CD4-positive, alpha-beta T cell treated with Interleukin-1 beta for 1 hour (primary cell): ENCODE measurements at regions not wholly inside any gene's neighbourhood (a gene's known extent, or its start where the extent isn't known, plus 50 kb on each side); places are given as distances from the start of the nearest gene placed in this dataset.

Experiments used
- DNase-seq, 2 donors: peaks; one replicate each; pipeline ENCODE4 v3.0.0-alpha.2; 2020 to 2022

- no peak for DNase-seq
These were observed 535.6 kb upstream of the ALCAM start for GRCh38 chr3:104831071-104831470.

- DNase-seq = no peak
These were observed 534.2 kb upstream of the ALCAM start for GRCh38 chr3:104832530-104832929.

- DNase-seq = no peak
These were observed 531.3 kb upstream of the ALCAM start for GRCh38 chr3:104835376-104835775.

GRCh38 chr3:104846270-104846669 lies 520.4 kb upstream of the ALCAM start:
- no peak for DNase-seq

- no peak for DNase-seq
These were observed 517.6 kb upstream of the ALCAM start for GRCh38 chr3:104849070-104849469.

- no peak for DNase-seq
These were observed 512.2 kb upstream of the ALCAM start for GRCh38 chr3:104854468-104854867.

GRCh38 chr3:104855702-104856101 lies 511.0 kb upstream of the ALCAM start:
- DNase-seq = no peak

GRCh38 chr3:104856741-104857140 lies 510.0 kb upstream of the ALCAM start:
- DNase-seq = no peak

- no peak for DNase-seq
These were observed 498.4 kb upstream of the ALCAM start for GRCh38 chr3:104868291-104868690.

- no peak for DNase-seq
These were observed 496.4 kb upstream of the ALCAM start for GRCh38 chr3:104870276-104870675.

GRCh38 chr3:104873331-104873730 lies 493.4 kb upstream of the ALCAM start:
- no peak for DNase-seq

GRCh38 chr3:104878395-104878794 lies 488.3 kb upstream of the ALCAM start:
- no peak for DNase-seq

GRCh38 chr3:104879919-104880318 lies 486.8 kb upstream of the ALCAM start:
- no peak for DNase-seq

GRCh38 chr3:104885214-104885814 lies 481.4 kb upstream of the ALCAM start:
- DNase-seq = no peak

- DNase-seq = no peak
These were observed 480.3 kb upstream of the ALCAM start for GRCh38 chr3:104886220-104886995.

GRCh38 chr3:104887069-104887468 lies 479.6 kb upstream of the ALCAM start:
- no peak for DNase-seq

GRCh38 chr3:104887619-104888018 lies 479.1 kb upstream of the ALCAM start:
- DNase-seq = no peak

- DNase-seq = no peak
These were observed 474.7 kb upstream of the ALCAM start for GRCh38 chr3:104892044-104892443.

- no peak for DNase-seq
These were observed 470.1 kb upstream of the ALCAM start for GRCh38 chr3:104896624-104897023.

- no peak for DNase-seq
These were observed 465.3 kb upstream of the ALCAM start for GRCh38 chr3:104901396-104901795.

GRCh38 chr3:104903064-104903463 lies 463.6 kb upstream of the ALCAM start:
- no peak for DNase-seq

- DNase-seq = no peak
These were observed 460.6 kb upstream of the ALCAM start for GRCh38 chr3:104906001-104906639.

- no peak for DNase-seq
These were observed 459.2 kb upstream of the ALCAM start for GRCh38 chr3:104907507-104907906.

GRCh38 chr3:104908761-104909160 lies 457.9 kb upstream of the ALCAM start:
- DNase-seq = no peak
